Right atrium auricular region (tissue), 2 donors: ENCODE measurements at regions not wholly inside any gene's neighbourhood (a gene's known extent, or its start where the extent isn't known, plus 50 kb on each side); places are given as distances from the start of the nearest gene placed in this dataset.

Experiments used
- DNase-seq: peaks from one replicate; pipeline ENCODE4 v3.0.0-alpha.2; 2019; ENCODE audit warnings: low spot score
- H3K27ac ChIP-seq, 2 donors: fragments of 200-600 bp; sonication (generic); 1 replicate in 1 of 2; 2 replicates in 1 of 2; pipeline ENCODE4 v1.5.1; 2016 to 2019
- H3K27me3 ChIP-seq, 2 donors: fragments of 200-600 bp; sonication (generic); one replicate each; pipeline versions ENCODE4 v1.5.1 to v1.6.0; 2017 to 2019
- H3K36me3 ChIP-seq: fragments of 200-600 bp; sonication (generic); one replicate; pipeline ENCODE4 v1.5.1; 2016
- H3K4me1 ChIP-seq, 2 donors: fragments of 200-600 bp; sonication (generic); one replicate each; pipeline versions ENCODE4 v1.5.1 to v1.6.0; 2017 to 2019
- H3K4me3 ChIP-seq, 2 donors: fragments of 200-600 bp; sonication (generic); 1 replicate in 1 of 2; 2 replicates in 1 of 2; pipeline ENCODE4 v1.5.1; 2017 to 2019; ENCODE audit warnings: mild to moderate bottlenecking in 1 of 2, moderate library complexity in 1 of 2
- H3K9me3 ChIP-seq, 2 donors: fragments of 200-600 bp; sonication (generic); one replicate each; pipeline ENCODE4 v1.5.1; 2019
- TF ChIP-seq, protein P1 (sequence below), 2 donors: fragments of 200-600 bp; sonication (generic); IDR thresholded peaks; one replicate each; pipeline ENCODE4 v1.5.1; 2019; ENCODE audit warnings: antibody characterized with exemption in 2 of 2

DNA sequence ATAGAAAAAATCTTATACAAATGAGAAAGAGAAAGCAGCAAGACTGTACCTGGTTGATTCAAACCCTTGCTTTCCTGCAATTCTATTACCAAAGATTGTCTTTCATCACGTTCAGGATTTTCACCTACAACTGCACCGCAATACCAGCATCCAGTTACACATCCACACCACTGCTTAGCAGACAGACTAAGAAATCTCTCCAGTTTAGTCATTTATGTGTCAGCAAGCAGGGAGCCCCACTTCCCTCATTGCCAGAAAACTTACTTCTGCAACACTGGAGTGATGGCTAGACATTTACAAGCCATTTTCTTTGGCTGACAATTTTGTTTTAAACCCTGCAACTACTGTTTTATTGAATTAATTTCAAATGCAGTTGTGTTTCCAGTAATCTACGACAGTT is 359.6 kb upstream of the MEOX2 start:
- no peaks in the 10 kb centered on the region for H3K27me3 ChIP-seq
- no peaks in the 10 kb centered on the region for H3K9me3 ChIP-seq
- no peaks in the 10 kb centered on the region for H3K4me1 ChIP-seq
- H3K27ac ChIP-seq = no peak overlapping the region
- TF ChIP-seq, protein P1, sequence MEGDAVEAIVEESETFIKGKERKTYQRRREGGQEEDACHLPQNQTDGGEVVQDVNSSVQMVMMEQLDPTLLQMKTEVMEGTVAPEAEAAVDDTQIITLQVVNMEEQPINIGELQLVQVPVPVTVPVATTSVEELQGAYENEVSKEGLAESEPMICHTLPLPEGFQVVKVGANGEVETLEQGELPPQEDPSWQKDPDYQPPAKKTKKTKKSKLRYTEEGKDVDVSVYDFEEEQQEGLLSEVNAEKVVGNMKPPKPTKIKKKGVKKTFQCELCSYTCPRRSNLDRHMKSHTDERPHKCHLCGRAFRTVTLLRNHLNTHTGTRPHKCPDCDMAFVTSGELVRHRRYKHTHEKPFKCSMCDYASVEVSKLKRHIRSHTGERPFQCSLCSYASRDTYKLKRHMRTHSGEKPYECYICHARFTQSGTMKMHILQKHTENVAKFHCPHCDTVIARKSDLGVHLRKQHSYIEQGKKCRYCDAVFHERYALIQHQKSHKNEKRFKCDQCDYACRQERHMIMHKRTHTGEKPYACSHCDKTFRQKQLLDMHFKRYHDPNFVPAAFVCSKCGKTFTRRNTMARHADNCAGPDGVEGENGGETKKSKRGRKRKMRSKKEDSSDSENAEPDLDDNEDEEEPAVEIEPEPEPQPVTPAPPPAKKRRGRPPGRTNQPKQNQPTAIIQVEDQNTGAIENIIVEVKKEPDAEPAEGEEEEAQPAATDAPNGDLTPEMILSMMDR (IDR thresholded peaks at IDR 0.05) = no peak
- no peak overlapping the region for H3K4me3 ChIP-seq
- DNase-seq = no peak
- no peaks in the 10 kb centered on the region for H3K36me3 ChIP-seq

DNA sequence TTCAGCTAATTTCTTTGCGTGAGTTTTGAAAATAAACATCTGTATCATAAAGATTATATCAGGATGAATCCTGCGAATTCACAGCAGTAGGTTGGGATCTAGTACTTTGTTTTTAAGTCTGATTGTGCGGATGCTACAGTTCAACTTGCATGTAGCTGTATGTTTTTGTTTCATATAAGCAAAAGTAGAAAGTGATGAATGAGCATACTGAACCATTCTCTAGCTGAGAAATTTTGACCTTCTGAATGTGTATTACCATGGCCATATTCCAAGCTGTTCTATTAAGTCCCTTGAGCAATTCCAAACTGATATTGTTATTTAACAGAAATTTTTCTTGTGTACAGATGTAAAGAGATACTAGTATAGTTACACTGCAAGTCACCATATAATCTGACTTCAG is 358.8 kb upstream of the MEOX2 start:
- DNase-seq = no peak
- Histone ChIP-seq H3K36me3 (no peaks in the 10 kb centered on the region), H3K4me3 (no peak overlapping the region), H3K9me3 (no peaks in the 10 kb centered on the region), H3K27me3 (no peaks in the 10 kb centered on the region), H3K27ac (no peak overlapping the region), H3K4me1 (no peaks in the 10 kb centered on the region)
- TF ChIP-seq, protein P1 (IDR thresholded peaks at IDR 0.05) = no peak

DNA sequence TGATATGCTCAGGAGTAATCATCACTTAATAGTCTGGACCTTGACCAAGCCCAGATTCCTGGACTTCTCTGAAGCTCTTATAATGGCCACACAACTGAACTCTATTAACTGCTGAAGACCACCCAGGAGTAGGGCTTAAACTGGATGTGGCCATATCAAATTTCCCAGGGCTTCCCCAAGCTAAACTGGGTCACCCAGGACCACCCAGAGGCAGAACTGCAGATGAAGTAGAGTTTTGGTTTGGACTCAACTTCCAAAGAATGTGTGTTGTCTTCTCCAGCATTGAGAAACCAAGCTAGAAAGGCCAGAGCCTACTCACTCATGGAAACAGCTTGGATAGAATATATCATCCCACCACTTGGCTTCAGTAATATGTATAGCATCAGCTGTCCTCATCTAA is 358.2 kb upstream of the MEOX2 start:
- no peak for DNase-seq
- Histone ChIP-seq H3K36me3 (no peaks in the 10 kb centered on the region), H3K27me3 (no peaks in the 10 kb centered on the region), H3K4me1 (no peaks in the 10 kb centered on the region), H3K27ac (no peak overlapping the region), H3K4me3 (no peak overlapping the region), H3K9me3 (no peaks in the 10 kb centered on the region)
- TF ChIP-seq, protein P1 (IDR thresholded peaks at IDR 0.05) = no peak

DNA sequence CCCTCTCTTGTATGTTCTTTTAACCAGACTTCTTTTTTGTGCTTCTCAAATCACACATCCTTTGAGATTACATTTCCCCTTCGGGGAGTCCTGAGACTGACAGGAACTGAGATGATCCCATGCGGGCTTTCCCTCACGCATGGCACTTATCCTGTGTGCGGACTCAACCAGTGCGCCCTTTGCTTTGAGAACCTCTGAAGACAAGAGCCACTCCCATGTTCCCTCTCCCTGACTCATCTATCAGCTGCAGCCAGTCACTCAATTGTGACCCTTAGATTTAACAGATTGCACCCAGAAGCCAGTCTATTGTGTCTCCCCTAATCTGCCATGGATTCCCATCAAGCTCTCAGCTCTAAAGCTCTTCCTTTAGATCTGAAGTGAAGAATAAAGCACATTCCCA is 353.9 kb upstream of the MEOX2 start:
- H3K27ac ChIP-seq = no peak overlapping the region
- no peak overlapping the region for H3K4me3 ChIP-seq
- TF ChIP-seq, protein P1 (IDR thresholded peaks at IDR 0.05) = no peak
- no peak for DNase-seq
- H3K4me1 ChIP-seq = no peaks in the 10 kb centered on the region
- H3K36me3 ChIP-seq = no peaks in the 10 kb centered on the region
- no peaks in the 10 kb centered on the region for H3K27me3 ChIP-seq
- no peaks in the 10 kb centered on the region for H3K9me3 ChIP-seq

DNA sequence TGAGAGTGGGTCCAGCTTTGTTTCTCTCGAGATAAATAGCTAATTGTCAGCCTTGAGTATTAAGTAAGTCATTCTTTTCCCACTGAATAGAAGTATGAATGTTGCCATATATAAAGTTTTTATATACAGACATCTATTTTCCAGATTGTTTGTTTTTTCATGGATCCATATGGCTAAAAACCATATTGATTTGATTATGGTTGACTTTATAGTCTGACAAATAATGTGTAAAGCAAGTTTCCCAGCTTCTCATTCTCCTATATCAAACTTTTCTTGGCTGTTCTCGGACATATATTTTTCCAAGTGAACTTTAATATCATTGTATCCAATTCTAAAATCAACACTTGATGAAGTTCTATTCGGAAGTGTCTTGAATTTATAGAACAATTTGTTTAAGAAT is 352.4 kb upstream of the MEOX2 start:
- DNase-seq = no peak
- Histone ChIP-seq H3K36me3 (no peaks in the 10 kb centered on the region), H3K4me1 (no peaks in the 10 kb centered on the region), H3K27me3 (no peaks in the 10 kb centered on the region), H3K4me3 (no peak overlapping the region), H3K9me3 (no peaks in the 10 kb centered on the region), H3K27ac (no peak overlapping the region)
- TF ChIP-seq, protein P1 (IDR thresholded peaks at IDR 0.05) = no peak

DNA sequence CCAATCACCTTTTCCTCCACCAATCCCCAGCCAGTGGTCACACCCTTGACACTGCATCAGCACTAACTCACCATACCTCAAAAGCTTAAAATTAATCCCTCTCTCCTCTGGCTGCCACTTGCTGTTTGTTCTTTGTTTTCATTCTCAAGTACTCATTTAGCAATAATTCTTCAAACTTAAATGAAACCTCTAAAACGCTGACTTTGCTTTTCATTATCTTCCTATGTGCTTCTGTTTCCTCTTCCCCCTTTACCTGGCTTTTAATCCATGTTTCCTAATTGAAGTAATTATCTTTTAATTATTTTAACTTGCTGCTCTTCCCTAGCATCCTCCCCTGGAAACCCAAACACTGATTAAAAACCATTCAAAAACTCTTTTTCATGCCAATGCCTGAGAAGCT is 348.9 kb upstream of the MEOX2 start:
- Histone ChIP-seq H3K27ac (no peak overlapping the region), H3K27me3 (no peaks in the 10 kb centered on the region), H3K36me3 (no peaks in the 10 kb centered on the region), H3K9me3 (no peaks in the 10 kb centered on the region), H3K4me3 (no peak overlapping the region), H3K4me1 (peaks cover 0 to 7% of the 10 kb centered on the region in 2 donors)
- TF ChIP-seq, protein P1 (IDR thresholded peaks at IDR 0.05) = no peak
- DNase-seq = no peak
